22Rv1 (cell line): ENCODE measurements at regions not wholly inside any gene's neighbourhood (a gene's known extent, or its start where the extent isn't known, plus 50 kb on each side); places are given as distances from the start of the nearest gene placed in this dataset.

Experiments used
- ZFX ChIP-seq: fragments of 450-650 bp; IDR thresholded peaks from 2 replicates; pipeline ENCODE4 v1.6.1; 2017; ENCODE audit warnings: antibody characterized with exemption, borderline replicate concordance
- TF ChIP-seq, protein P1 (sequence below): fragments of 450-650 bp; IDR thresholded peaks from 2 replicates; pipeline ENCODE4 v1.5.1; 2017; ENCODE audit warnings: mild to moderate bottlenecking

DNA sequence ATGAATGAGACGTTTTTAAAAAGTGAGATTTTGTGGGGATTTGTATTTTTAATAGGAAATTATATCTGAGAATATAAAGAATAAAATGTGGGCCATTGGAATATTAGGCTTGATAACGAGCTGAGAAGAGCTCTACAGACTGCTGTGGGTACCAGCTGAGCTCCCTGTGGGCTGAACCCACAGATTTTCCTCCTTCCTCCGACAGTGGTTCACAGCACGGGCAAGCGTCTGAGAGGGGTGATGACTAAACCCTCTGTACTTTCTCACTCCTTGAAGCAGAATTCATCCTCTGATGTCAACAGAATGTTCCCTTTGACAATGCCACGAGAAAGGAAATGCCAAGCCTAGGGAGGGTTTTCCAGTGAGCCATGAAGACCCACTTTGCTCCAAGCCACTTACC, 102.7 kb upstream of the AJAP1 start:
- TF ChIP-seq, protein P1, sequence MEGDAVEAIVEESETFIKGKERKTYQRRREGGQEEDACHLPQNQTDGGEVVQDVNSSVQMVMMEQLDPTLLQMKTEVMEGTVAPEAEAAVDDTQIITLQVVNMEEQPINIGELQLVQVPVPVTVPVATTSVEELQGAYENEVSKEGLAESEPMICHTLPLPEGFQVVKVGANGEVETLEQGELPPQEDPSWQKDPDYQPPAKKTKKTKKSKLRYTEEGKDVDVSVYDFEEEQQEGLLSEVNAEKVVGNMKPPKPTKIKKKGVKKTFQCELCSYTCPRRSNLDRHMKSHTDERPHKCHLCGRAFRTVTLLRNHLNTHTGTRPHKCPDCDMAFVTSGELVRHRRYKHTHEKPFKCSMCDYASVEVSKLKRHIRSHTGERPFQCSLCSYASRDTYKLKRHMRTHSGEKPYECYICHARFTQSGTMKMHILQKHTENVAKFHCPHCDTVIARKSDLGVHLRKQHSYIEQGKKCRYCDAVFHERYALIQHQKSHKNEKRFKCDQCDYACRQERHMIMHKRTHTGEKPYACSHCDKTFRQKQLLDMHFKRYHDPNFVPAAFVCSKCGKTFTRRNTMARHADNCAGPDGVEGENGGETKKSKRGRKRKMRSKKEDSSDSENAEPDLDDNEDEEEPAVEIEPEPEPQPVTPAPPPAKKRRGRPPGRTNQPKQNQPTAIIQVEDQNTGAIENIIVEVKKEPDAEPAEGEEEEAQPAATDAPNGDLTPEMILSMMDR: no peak
- no peak for TF ChIP-seq ZFX
